Kasumi-1 (cell line): ENCODE measurements at regions not wholly inside any gene's neighbourhood (a gene's known extent, or its start where the extent isn't known, plus 50 kb on each side); places are given as distances from the start of the nearest gene placed in this dataset.
A peak's percentile ranks its signal among the peaks of the same experiment; 100 is the strongest.
"Not testable (repeated sequence)": the region's sequence is repeated elsewhere in the genome, so short reads cannot be mapped to it uniquely, and the experiment has no call there.

ENCODE experiments used
- DNase-seq, 2 experiments: peaks; one replicate each; lab custom pipeline; 2025; lab: John Stamatoyannopoulos, UW

- peak; percentile 31 to 35 for DNase-seq
These were observed 143.8 kb upstream of the PCLO start for GRCh38 chr7:83306502-83306901.

- DNase-seq = no peak
These were observed 142.3 kb upstream of the PCLO start for GRCh38 chr7:83305027-83305426.

- no peak for DNase-seq
These were observed 138.7 kb upstream of the PCLO start for GRCh38 chr7:83301416-83301815.

- DNase-seq = no peak
These were observed 127.5 kb upstream of the PCLO start for GRCh38 chr7:83290211-83290610.

GRCh38 chr7:83289419-83289993, 126.8 kb upstream of the PCLO start:
- DNase-seq = no peak

- DNase-seq = no peak
These were observed 118.0 kb upstream of the PCLO start for GRCh38 chr7:83280671-83281070.

- DNase-seq = no peak
These were observed 113.6 kb upstream of the PCLO start for GRCh38 chr7:83276250-83276649.

- DNase-seq = no peak
These were observed 111.0 kb upstream of the PCLO start for GRCh38 chr7:83273699-83274098.

- DNase-seq = peak; percentile 70 to 75
These were observed 108.8 kb upstream of the PCLO start for GRCh38 chr7:83271212-83272099.

- DNase-seq = no peak
These were observed 107.7 kb upstream of the PCLO start for GRCh38 chr7:83270407-83270806.

GRCh38 chr7:83267141-83267631, 104.5 kb upstream of the PCLO start:
- no peak for DNase-seq

- not testable (repeated sequence) for DNase-seq
These were observed 100.9 kb upstream of the PCLO start for GRCh38 chr7:83263442-83264034.

GRCh38 chr7:83259064-83259463, 96.4 kb upstream of the PCLO start:
- no peak for DNase-seq

- no peak for DNase-seq
These were observed 85.3 kb upstream of the PCLO start for GRCh38 chr7:83248000-83248399.

GRCh38 chr7:83219231-83219630, 56.5 kb upstream of the PCLO start:
- not testable (repeated sequence) for DNase-seq

GRCh38 chr7:83212883-83213282, 50.2 kb upstream of the PCLO start:
- no peak for DNase-seq
